ENCODE measurements at regions not wholly inside any gene's neighbourhood (a gene's known extent, or its start where the extent isn't known, plus 50 kb on each side); places are given as distances from the start of the nearest gene placed in this dataset.

DNA sequence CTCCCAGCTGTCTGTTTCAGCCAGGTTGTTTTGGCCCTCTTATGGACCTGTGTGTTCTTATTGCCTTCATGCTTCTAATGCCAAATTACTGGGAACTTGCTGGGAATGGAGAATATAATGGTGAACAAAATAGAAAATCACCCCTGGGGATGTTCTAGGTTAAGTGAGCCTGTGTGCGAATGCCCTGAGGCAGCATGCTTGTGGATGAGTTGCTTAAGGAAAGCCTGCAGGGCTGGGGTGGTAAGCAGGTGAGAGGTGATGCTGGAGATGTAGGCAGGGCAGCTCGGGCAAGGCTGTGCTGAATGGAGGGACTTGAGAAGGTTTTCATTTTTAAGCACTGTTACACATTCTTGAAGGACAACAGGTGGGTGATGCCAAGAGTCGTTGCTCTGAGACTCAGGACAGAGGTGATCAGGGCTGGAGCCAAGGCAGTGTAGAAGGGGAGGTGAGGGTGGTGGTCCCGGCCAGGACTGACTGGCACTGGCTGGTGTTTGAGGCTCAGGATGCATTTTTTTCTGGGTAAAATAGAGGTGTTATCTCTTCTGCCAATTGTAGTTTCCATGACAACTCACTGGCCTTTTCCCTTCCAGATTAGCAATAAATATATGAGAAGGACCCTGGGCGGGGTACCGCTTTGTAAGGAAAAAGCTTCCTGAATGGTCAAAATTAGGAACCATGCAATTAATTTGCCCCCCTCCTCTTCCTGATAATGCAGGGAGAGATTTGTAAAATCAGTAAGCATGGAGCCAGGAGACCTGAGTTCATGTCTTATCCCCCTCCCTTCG, 342.8 kb downstream of the ICE1 start:
- no peaks in the 10 kb centered on the region for H3K4me1 ChIP-seq (ENCODE audit: insufficient read depth)
- H4K20me1 ChIP-seq (ENCODE audit: insufficient read depth) = no peaks in the 10 kb centered on the region
- H2AFZ ChIP-seq = no peak overlapping the region
- no peaks in the 10 kb centered on the region for H3K27me3 ChIP-seq (replicated peaks; ENCODE audit: insufficient read depth)
- no peak for DNase-seq
- WGBS, 2 experiments (ENCODE audit: low coverage in 1 of 2, low lambda C conversion rate in 2 of 2, missing lambda C conversion rate in 2 of 2) = 15 to 16% methylated on average over 7 of the region's 7 CpGs
- in situ Hi-C loops (cut with MboI) = no loop called here
- H3K27ac ChIP-seq = no peak overlapping the region
- no peaks in the 10 kb centered on the region for H3K9me3 ChIP-seq (ENCODE audit: low read depth)
- H3K4me3 ChIP-seq = no peak overlapping the region
- H3K4me2 ChIP-seq (ENCODE audit: unreplicated experiment) = no peak overlapping the region
- TF ChIP-seq EZH2 (IDR thresholded peaks at IDR 0.05; ENCODE audit: insufficient read depth, poor library complexity, severe bottlenecking) (no peak), EZH2phosphoT487 (IDR thresholded peaks at IDR 0.05; ENCODE audit: insufficient read depth, low read depth) (no peak)
- no peaks in the 10 kb centered on the region for H3K79me2 ChIP-seq (ENCODE audit: insufficient read depth)
- H3K9me2 ChIP-seq (ENCODE audit: insufficient read depth) = no peaks in the 10 kb centered on the region
- H3K9ac ChIP-seq = no peak overlapping the region
- no peaks in the 10 kb centered on the region for H3K36me3 ChIP-seq (ENCODE audit: low read depth)
- no peaks in the 10 kb centered on the region for H3F3A ChIP-seq (ENCODE audit: insufficient read depth)

DNA sequence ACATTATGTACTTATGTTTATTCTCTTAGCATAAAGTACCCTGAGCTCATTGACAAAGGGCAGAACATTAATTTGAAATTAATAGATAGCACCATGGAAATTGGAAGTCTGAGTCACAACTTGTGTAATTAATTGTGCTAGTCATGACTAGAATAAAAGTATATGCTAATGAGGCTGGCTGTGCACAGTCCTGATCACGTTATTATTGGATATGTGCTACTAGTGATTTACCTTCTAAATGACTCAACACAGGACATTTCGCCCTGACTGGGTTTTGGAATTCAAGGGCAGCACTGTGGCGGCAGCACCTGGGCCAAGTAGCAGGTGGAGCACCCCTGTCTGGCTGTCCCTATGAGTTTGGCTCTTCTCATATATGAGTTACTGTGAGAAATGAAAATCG, 341.8 kb downstream of the ICE1 start:
- no peaks in the 10 kb centered on the region for H3F3A ChIP-seq (ENCODE audit: insufficient read depth)
- H3K79me2 ChIP-seq (ENCODE audit: insufficient read depth) = no peaks in the 10 kb centered on the region
- H4K20me1 ChIP-seq (ENCODE audit: insufficient read depth) = no peaks in the 10 kb centered on the region
- in situ Hi-C loops (cut with MboI) = no loop called here
- no peak overlapping the region for H3K27ac ChIP-seq
- H3K4me1 ChIP-seq (ENCODE audit: insufficient read depth) = no peaks in the 10 kb centered on the region
- no peak overlapping the region for H3K9ac ChIP-seq
- DNase-seq = no peak
- no peaks in the 10 kb centered on the region for H3K27me3 ChIP-seq (replicated peaks; ENCODE audit: insufficient read depth)
- no peaks in the 10 kb centered on the region for H3K36me3 ChIP-seq (ENCODE audit: low read depth)
- H3K9me3 ChIP-seq (ENCODE audit: low read depth) = no peaks in the 10 kb centered on the region
- WGBS, 2 experiments (ENCODE audit: low coverage in 1 of 2, low lambda C conversion rate in 2 of 2, missing lambda C conversion rate in 2 of 2) = 16 to 19% methylated on average over 4 of the region's 4 CpGs
- no peak for TF ChIP-seq EZH2phosphoT487 (IDR thresholded peaks at IDR 0.05; ENCODE audit: insufficient read depth, low read depth)
- TF ChIP-seq EZH2 (IDR thresholded peaks at IDR 0.05; ENCODE audit: insufficient read depth, poor library complexity, severe bottlenecking) = no peak
- H3K4me2 ChIP-seq (ENCODE audit: unreplicated experiment) = no peak overlapping the region
- H3K9me2 ChIP-seq (ENCODE audit: insufficient read depth) = no peaks in the 10 kb centered on the region
- H3K4me3 ChIP-seq = no peak overlapping the region
- H2AFZ ChIP-seq = no peak overlapping the region

DNA sequence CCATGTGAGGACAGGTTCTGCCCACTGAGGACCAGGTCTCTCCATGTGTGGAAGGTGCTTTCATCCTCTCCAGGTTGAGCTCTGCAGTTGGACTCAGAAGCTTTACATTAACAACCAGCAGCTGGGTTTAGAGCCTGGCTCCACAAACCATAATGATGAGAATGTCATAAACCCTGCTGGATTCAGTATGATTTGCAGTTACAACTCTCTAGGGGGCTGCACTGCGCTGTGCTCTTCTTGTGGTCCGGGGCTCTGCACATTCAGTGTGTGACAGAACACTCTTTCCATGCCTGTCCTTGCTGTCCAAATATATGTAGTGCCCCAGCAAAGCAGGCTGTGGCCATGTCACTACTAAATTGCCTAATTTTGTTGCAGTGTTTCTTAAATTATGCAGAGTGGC, 334.3 kb downstream of the ICE1 start:
- TF ChIP-seq EZH2 (IDR thresholded peaks at IDR 0.05; ENCODE audit: insufficient read depth, poor library complexity, severe bottlenecking) (no peak), EZH2phosphoT487 (IDR thresholded peaks at IDR 0.05; ENCODE audit: insufficient read depth, low read depth) (no peak)
- Histone ChIP-seq H3K36me3 (ENCODE audit: low read depth) (no peaks in the 10 kb centered on the region), H3K27me3 (replicated peaks; ENCODE audit: insufficient read depth) (no peaks in the 10 kb centered on the region), H3K9me3 (ENCODE audit: low read depth) (no peaks in the 10 kb centered on the region), H3K4me2 (ENCODE audit: unreplicated experiment) (no peak overlapping the region), H3K4me1 (ENCODE audit: insufficient read depth) (no peaks in the 10 kb centered on the region), H3K27ac (no peak overlapping the region), H3K9me2 (ENCODE audit: insufficient read depth) (no peaks in the 10 kb centered on the region), H3K4me3 (no peak overlapping the region), H4K20me1 (ENCODE audit: insufficient read depth) (no peaks in the 10 kb centered on the region), H3F3A (ENCODE audit: insufficient read depth) (no peaks in the 10 kb centered on the region), H3K79me2 (ENCODE audit: insufficient read depth) (no peaks in the 10 kb centered on the region), H3K9ac (no peak overlapping the region), H2AFZ (no peak overlapping the region)
- no peak for DNase-seq
- in situ Hi-C loops (cut with MboI) = no loop called here
- WGBS, 2 experiments (ENCODE audit: low coverage in 1 of 2, low lambda C conversion rate in 2 of 2, missing lambda C conversion rate in 2 of 2) = 8 to 16% methylated on average over 2 of the region's 2 CpGs

DNA sequence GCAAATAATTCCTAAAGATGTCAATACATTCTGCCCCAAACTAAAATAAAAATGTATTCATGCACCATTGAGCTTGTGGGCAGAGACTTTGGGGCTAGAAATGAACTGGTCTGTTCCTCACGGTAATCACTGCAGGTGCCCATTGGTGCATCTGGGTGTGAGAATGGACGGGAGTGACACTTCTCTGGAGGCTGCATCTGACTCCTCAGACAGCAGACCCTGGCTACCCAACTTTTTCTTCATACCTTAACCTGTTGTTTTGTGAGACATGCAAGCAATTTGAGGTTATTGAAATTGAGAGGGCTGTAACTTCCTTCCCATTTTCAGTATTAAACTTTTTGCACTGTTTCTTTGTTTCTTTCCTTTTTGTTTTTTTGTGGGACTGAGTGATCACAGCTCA, 333.4 kb downstream of the ICE1 start:
- no peak for TF ChIP-seq EZH2 (IDR thresholded peaks at IDR 0.05; ENCODE audit: insufficient read depth, poor library complexity, severe bottlenecking)
- no peak for TF ChIP-seq EZH2phosphoT487 (IDR thresholded peaks at IDR 0.05; ENCODE audit: insufficient read depth, low read depth)
- Histone ChIP-seq H3K27me3 (replicated peaks; ENCODE audit: insufficient read depth) (no peaks in the 10 kb centered on the region), H3K4me3 (no peak overlapping the region), H3K9ac (no peak overlapping the region), H3K4me1 (ENCODE audit: insufficient read depth) (no peaks in the 10 kb centered on the region), H4K20me1 (ENCODE audit: insufficient read depth) (no peaks in the 10 kb centered on the region), H3F3A (ENCODE audit: insufficient read depth) (no peaks in the 10 kb centered on the region), H3K36me3 (ENCODE audit: low read depth) (no peaks in the 10 kb centered on the region), H2AFZ (no peak overlapping the region), H3K79me2 (ENCODE audit: insufficient read depth) (no peaks in the 10 kb centered on the region), H3K27ac (no peak overlapping the region), H3K4me2 (ENCODE audit: unreplicated experiment) (no peak overlapping the region), H3K9me2 (ENCODE audit: insufficient read depth) (no peaks in the 10 kb centered on the region), H3K9me3 (ENCODE audit: low read depth) (no peaks in the 10 kb centered on the region)
- no peak for DNase-seq
- WGBS, 2 experiments (ENCODE audit: low coverage in 1 of 2, low lambda C conversion rate in 2 of 2, missing lambda C conversion rate in 2 of 2) = 11 to 15% methylated on average over 2 of the region's 2 CpGs
- in situ Hi-C loops (cut with MboI) = no loop called here

Measured in GM23248 (cell line).